ENCODE measurements at regions not wholly inside any gene's neighbourhood (a gene's known extent, or its start where the extent isn't known, plus 50 kb on each side); places are given as distances from the start of the nearest gene placed in this dataset.

GRCh38 chr5:120967366-120967765 is 503.3 kb downstream of the PRR16 start:
- no peak overlapping the region for H3K9ac ChIP-seq

GRCh38 chr5:120974690-120975089 is 510.6 kb downstream of the PRR16 start:
- no peak overlapping the region for H3K4me3 ChIP-seq
- H3K36me3 ChIP-seq: no peaks in the 10 kb centered on the region
- no peak overlapping the region for H3K27ac Mint-ChIP-seq
- H3K27me3 Mint-ChIP-seq (ENCODE audit: insufficient read depth, low read depth): no peaks in the 10 kb centered on the region
- H3K4me3 Mint-ChIP-seq: no peak overlapping the region
- H3K36me3 Mint-ChIP-seq: no peaks in the 10 kb centered on the region
- no peaks in the 10 kb centered on the region for H4K20me1 ChIP-seq (ENCODE audit: low read depth)
- H3K27ac ChIP-seq: no peak overlapping the region
- no peaks in the 10 kb centered on the region for H3K79me2 ChIP-seq (ENCODE audit: low read depth)
- no peak for DNase-seq (ENCODE audit: low spot score)
- H2AFZ ChIP-seq (replicated peaks): no peak overlapping the region
- no peaks in the 10 kb centered on the region for H3K9me3 Mint-ChIP-seq
- H3K4me2 ChIP-seq: no peak overlapping the region
- H3K4me1 ChIP-seq: no peaks in the 10 kb centered on the region
- no peak overlapping the region for H3K9ac ChIP-seq
- TF ChIP-seq CTCF (IDR thresholded peaks at IDR 0.05) (no peak), EZH2phosphoT487 (IDR thresholded peaks at IDR 0.05) (no peak), EZH2 (IDR thresholded peaks at IDR 0.05) (no peak)
- H3K9me3 ChIP-seq (ENCODE audit: low read depth): no peaks in the 10 kb centered on the region
- H3F3A ChIP-seq (ENCODE audit: low read depth): no peaks in the 10 kb centered on the region
- no peaks in the 10 kb centered on the region for H3K4me1 Mint-ChIP-seq
- H3K27me3 ChIP-seq: no peaks in the 10 kb centered on the region

More at GRCh38 chr5:120967366-120967765, 503.3 kb downstream of the PRR16 start:
- DNase-seq (ENCODE audit: low spot score): no peak
- H3K9me3 ChIP-seq (ENCODE audit: low read depth): no peaks in the 10 kb centered on the region
- H3K79me2 ChIP-seq (ENCODE audit: low read depth): no peaks in the 10 kb centered on the region
- H3K4me3 ChIP-seq: no peak overlapping the region
- H4K20me1 ChIP-seq (ENCODE audit: low read depth): no peaks in the 10 kb centered on the region
- no peak overlapping the region for H3K27ac ChIP-seq
- H3K36me3 ChIP-seq: no peaks in the 10 kb centered on the region
- Mint-ChIP-seq H3K4me1 (no peaks in the 10 kb centered on the region), H3K27me3 (ENCODE audit: insufficient read depth, low read depth) (no peaks in the 10 kb centered on the region), H3K9me3 (no peaks in the 10 kb centered on the region), H3K27ac (no peak overlapping the region), H3K4me3 (no peak overlapping the region), H3K36me3 (no peaks in the 10 kb centered on the region)
- H2AFZ ChIP-seq (replicated peaks): no peak overlapping the region
- H3F3A ChIP-seq (ENCODE audit: low read depth): no peaks in the 10 kb centered on the region
- no peak for TF ChIP-seq EZH2 (IDR thresholded peaks at IDR 0.05)
- TF ChIP-seq EZH2phosphoT487 (IDR thresholded peaks at IDR 0.05): no peak
- TF ChIP-seq CTCF (IDR thresholded peaks at IDR 0.05): no peak
- no peaks in the 10 kb centered on the region for H3K4me1 ChIP-seq
- H3K4me2 ChIP-seq: no peak overlapping the region
- H3K27me3 ChIP-seq: no peaks in the 10 kb centered on the region

- Histone ChIP-seq H3K79me2 (ENCODE audit: low read depth) (no peaks in the 10 kb centered on the region), H3K9ac (no peak overlapping the region), H3K9me3 (ENCODE audit: low read depth) (no peaks in the 10 kb centered on the region), H3K4me3 (no peak overlapping the region), H3K4me2 (no peak overlapping the region), H3K36me3 (no peaks in the 10 kb centered on the region), H4K20me1 (ENCODE audit: low read depth) (no peaks in the 10 kb centered on the region), H3K4me1 (no peaks in the 10 kb centered on the region), H2AFZ (replicated peaks) (no peak overlapping the region), H3K27me3 (no peaks in the 10 kb centered on the region), H3K27ac (no peak overlapping the region), H3F3A (ENCODE audit: low read depth) (no peaks in the 10 kb centered on the region)
- Mint-ChIP-seq H3K4me1 (no peaks in the 10 kb centered on the region), H3K27ac (no peak overlapping the region), H3K9me3 (no peaks in the 10 kb centered on the region), H3K4me3 (no peak overlapping the region), H3K27me3 (ENCODE audit: insufficient read depth, low read depth) (no peaks in the 10 kb centered on the region), H3K36me3 (no peaks in the 10 kb centered on the region)
- TF ChIP-seq CTCF (IDR thresholded peaks at IDR 0.05): no peak
- no peak for TF ChIP-seq EZH2phosphoT487 (IDR thresholded peaks at IDR 0.05)
- no peak for TF ChIP-seq EZH2 (IDR thresholded peaks at IDR 0.05)
- DNase-seq (ENCODE audit: low spot score): no peak
Measured at GRCh38 chr5:120982351-120982750, 518.3 kb downstream of the PRR16 start.

Measured in neural progenitor cell (in vitro differentiated cells).